SJSA1 (cell line): ENCODE measurements at regions not wholly inside any gene's neighbourhood (a gene's known extent, or its start where the extent isn't known, plus 50 kb on each side); places are given as distances from the start of the nearest gene placed in this dataset.

Experiments
- DNase-seq, 2 experiments: peaks; one replicate each; pipeline ENCODE4 v3.0.0-alpha.2; 2015 to 2020; ENCODE audit warnings: low spot score in 2 of 2, low read depth in 1 of 2
- H3K27ac ChIP-seq: fragments of 250-450 bp; sonication (Bioruptor Pico); 2 replicates; pipeline ENCODE4 v1.5.1; 2020; ENCODE audit warnings: mild to moderate bottlenecking, moderate library complexity
- H3K27me3 ChIP-seq: fragments of 250-450 bp; sonication (Bioruptor Pico); replicated peaks from 2 replicates; pipeline ENCODE4 v1.5.1; 2020; ENCODE audit warnings: mild to moderate bottlenecking, moderate library complexity
- H3K36me3 ChIP-seq: fragments of 250-450 bp; sonication (Bioruptor Pico); 2 replicates; pipeline ENCODE4 v1.5.1; 2020; ENCODE audit warnings: mild to moderate bottlenecking
- H3K4me1 ChIP-seq: fragments of 250-450 bp; sonication (Bioruptor Pico); replicated peaks from 2 replicates; pipeline ENCODE4 v1.6.1; 2021; ENCODE audit warnings: mild to moderate bottlenecking
- H3K4me3 ChIP-seq: fragments of 250-450 bp; sonication (Bioruptor Pico); 2 replicates; pipeline ENCODE4 v1.5.1; 2020; ENCODE audit warnings: mild to moderate bottlenecking
- H3K9me3 ChIP-seq: fragments of 250-450 bp; sonication (Bioruptor Pico); replicated peaks from 2 replicates; pipeline ENCODE4 v1.5.1; 2020; ENCODE audit warnings: mild to moderate bottlenecking

DNA sequence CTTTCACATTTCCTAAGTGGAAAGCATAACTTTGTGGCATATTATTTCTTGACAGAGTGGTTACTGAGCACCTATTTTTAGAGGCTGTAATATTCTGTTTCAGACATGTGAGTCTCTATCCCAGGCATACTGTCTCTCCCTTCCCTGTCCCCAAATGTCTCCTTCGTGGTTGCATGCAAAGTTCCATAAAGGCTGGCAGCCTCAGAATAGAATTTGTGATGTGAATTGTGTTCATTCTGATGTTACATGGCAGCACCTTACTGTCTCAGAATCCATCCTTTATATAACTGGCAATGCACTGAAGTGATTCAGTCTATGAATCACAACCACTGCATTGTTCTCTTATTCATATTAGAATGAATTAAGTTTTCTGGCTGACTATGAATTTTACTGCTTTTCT is 89.0 kb upstream of the SLC7A1 start:
- Histone ChIP-seq H3K4me3 (no peak overlapping the region), H3K9me3 (no peaks in the 10 kb centered on the region), H3K36me3 (no peaks in the 10 kb centered on the region), H3K4me1 (peaks cover 11% of the 10 kb centered on the region), H3K27me3 (no peaks in the 10 kb centered on the region), H3K27ac (no peak overlapping the region)
- no peak for DNase-seq

DNA sequence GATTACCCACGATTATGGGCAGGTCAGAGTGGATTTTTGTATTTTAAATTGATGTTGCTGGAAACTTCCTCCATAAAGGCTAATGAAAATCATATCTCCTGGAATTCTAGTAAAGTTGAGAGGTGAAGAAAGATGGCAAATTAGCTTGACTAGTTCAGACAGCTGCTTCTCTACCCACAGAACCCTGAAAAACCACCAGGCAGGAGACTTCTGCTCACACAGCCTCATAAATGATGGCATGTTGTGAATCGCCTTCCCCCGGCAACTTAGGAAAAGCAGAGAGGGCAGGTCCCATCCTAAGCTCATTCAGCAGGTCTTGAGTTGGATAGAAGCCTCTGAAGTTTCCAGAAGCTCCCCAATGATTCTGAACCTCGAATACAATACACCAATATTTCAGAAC is 87.6 kb upstream of the SLC7A1 start:
- DNase-seq, result no peak
- H3K36me3 ChIP-seq, result no peaks in the 10 kb centered on the region
- H3K27ac ChIP-seq, result no peak overlapping the region
- H3K27me3 ChIP-seq, result no peaks in the 10 kb centered on the region
- H3K4me3 ChIP-seq, result no peak overlapping the region
- no peaks in the 10 kb centered on the region for H3K9me3 ChIP-seq
- peaks cover 11% of the 10 kb centered on the region for H3K4me1 ChIP-seq

DNA sequence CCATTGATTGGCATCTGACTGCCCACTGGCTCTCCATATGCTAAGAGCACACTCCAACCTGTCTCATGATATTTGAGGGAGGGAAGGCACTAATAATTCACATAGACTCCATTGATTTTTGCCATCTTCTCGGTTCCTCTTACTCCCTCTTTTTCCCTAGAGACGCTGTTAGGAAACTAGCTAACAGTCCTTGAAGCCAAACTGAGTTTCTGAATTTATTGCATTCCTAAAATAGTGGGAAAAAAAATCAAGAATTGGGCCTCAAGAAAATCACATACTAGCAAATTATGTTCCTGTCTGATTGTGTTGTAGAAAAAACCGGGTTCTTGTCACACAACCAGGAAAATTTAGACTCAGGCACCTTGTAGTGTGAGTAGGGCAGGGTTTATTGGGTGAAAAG is 86.4 kb upstream of the SLC7A1 start:
- H3K27me3 ChIP-seq, result no peaks in the 10 kb centered on the region
- no peak overlapping the region for H3K4me3 ChIP-seq
- H3K27ac ChIP-seq, result no peak overlapping the region
- H3K4me1 ChIP-seq, result peaks cover 12% of the 10 kb centered on the region
- DNase-seq, result no peak
- no peaks in the 10 kb centered on the region for H3K9me3 ChIP-seq
- no peaks in the 10 kb centered on the region for H3K36me3 ChIP-seq

DNA sequence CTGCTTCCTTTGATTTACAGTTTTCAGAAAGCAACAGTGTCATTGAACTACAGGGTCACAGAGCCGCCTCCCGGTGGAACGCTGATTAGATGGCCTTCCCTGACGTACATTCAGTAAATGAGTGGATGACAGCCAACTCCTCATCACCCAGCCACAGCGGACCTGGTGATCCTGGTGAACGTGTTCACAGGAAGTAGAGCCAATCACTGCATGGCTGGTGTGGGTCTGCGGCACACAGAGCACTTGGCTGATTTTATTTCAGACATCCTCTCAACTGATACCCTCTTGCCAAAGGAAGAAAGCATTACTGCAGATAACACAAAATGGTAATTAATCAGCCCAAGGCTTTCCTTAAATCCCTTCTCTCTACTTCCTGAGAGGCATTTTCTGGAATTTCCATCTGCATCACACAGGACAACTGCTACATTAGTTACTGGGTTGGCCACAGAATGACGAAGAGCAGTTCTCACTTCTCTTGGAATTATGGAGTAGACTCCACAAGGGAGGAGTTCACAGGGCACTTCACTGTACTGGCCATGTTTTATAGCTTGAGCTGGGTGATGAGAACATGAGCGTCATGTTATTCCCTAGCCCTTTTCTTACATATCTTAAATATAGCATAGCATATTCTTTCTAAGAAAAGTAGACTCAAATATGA is 84.0 kb upstream of the SLC7A1 start:
- no peak for DNase-seq
- peaks cover 9% of the 10 kb centered on the region for H3K4me1 ChIP-seq
- no peaks in the 10 kb centered on the region for H3K9me3 ChIP-seq
- no peak overlapping the region for H3K4me3 ChIP-seq
- no peak overlapping the region for H3K27ac ChIP-seq
- no peaks in the 10 kb centered on the region for H3K27me3 ChIP-seq
- no peaks in the 10 kb centered on the region for H3K36me3 ChIP-seq

DNA sequence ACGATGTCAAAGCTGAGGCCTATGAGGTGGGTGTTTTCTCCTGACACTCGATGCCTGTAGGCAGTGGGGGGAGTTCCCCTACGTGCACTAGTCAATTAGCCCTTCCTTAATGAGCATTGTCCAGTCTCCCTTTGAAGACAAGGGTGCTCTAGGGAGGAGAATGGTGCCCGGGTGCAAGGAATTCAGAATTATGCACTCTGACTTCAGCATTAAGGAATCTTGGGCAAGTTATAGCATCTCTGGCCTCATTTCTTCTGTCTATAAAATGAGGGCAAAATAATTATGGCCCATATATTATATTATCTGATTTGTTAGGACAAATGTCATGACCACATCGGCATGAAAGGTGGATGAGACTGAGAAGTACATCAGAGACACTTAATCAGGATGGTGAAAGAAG is 82.1 kb upstream of the SLC7A1 start:
- no peaks in the 10 kb centered on the region for H3K36me3 ChIP-seq
- DNase-seq, result no peak
- no peak overlapping the region for H3K4me3 ChIP-seq
- peaks cover 6% of the 10 kb centered on the region for H3K4me1 ChIP-seq
- H3K9me3 ChIP-seq, result no peaks in the 10 kb centered on the region
- H3K27ac ChIP-seq, result no peak overlapping the region
- no peaks in the 10 kb centered on the region for H3K27me3 ChIP-seq

DNA sequence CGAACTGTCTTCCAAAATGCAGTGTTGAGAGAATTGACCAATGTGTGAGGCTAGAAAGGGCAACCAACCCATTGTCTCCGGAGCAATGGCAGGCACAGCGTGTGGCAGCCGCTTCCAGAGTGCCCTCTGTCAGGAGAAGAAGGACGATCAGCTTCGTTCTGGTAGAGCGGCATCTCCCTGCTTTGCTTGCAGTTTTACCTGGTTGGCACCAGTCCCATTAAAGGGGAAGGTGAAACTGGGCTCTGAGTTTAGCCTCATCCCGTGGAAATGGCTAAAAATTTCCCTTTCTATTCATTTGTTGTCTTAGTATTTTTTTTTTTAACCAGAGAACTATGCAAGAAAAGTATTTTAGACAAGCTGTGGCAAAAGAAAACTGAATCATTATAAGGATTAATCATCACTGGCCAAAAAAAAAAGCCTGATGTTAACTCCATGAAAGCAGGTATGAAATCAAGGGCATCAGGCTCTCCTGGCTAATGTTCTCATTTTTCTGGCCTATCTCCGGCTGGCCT is 81.5 kb upstream of the SLC7A1 start:
- H3K9me3 ChIP-seq, result no peaks in the 10 kb centered on the region
- no peak overlapping the region; the same call in 1 of the 2 replicates for H3K27ac ChIP-seq
- no peak overlapping the region for H3K4me3 ChIP-seq

DNA sequence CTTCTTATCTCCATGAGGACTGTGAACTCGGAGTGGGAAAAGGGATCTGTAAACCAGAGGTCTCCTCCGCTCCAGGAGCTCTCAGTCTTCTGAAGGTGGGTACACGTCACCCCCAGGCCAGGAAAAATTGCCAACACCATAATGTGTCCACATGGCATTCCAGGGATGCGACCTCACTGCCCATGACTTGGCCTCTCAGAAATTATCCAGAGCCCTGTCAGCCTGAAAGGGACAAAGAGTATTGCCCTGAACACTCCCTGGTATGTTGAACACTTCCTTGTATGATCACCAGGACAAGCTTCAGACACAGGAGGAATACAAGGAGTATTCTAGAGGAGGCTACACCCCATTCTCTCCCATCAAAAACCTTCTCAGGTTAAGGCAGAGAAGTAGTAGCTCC is 81.0 kb upstream of the SLC7A1 start:
- H3K36me3 ChIP-seq, result no peaks in the 10 kb centered on the region
- H3K27me3 ChIP-seq, result no peaks in the 10 kb centered on the region
- H3K27ac ChIP-seq, result no peak overlapping the region; the same call in 1 of the 2 replicates
- no peak overlapping the region for H3K4me3 ChIP-seq
- peaks cover 6% of the 10 kb centered on the region for H3K4me1 ChIP-seq
- H3K9me3 ChIP-seq, result no peaks in the 10 kb centered on the region
- DNase-seq, result peak; percentile 33 to 48

More for the DNA sequence above, 81.5 kb upstream of the SLC7A1 start:
- H3K27me3 ChIP-seq, result no peaks in the 10 kb centered on the region
- no peaks in the 10 kb centered on the region for H3K36me3 ChIP-seq
- no peak for DNase-seq
- H3K4me1 ChIP-seq, result peaks cover 6% of the 10 kb centered on the region

DNA sequence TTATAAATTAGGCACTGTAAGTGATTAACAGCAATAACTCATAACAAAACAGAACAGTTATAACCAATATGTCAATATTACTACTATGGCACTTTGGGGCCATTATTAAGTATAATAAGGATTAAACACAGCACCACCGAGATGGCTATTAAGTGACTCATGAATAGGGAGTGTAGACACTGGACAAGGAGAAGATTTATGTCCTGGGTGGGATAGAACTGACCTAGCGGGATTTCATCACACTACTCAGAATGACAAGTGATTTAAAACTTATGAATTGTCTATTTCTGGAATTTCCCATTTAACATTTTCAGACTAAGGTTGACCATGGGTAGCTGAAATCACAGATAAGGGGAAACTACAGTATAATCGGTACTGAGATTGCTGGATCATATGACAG is 79.0 kb upstream of the SLC7A1 start:
- Histone ChIP-seq H3K27ac (no peak overlapping the region), H3K36me3 (no peaks in the 10 kb centered on the region), H3K4me3 (no peak overlapping the region), H3K27me3 (no peaks in the 10 kb centered on the region), H3K4me1 (peaks cover 6% of the 10 kb centered on the region), H3K9me3 (no peaks in the 10 kb centered on the region)
- no peak for DNase-seq

DNA sequence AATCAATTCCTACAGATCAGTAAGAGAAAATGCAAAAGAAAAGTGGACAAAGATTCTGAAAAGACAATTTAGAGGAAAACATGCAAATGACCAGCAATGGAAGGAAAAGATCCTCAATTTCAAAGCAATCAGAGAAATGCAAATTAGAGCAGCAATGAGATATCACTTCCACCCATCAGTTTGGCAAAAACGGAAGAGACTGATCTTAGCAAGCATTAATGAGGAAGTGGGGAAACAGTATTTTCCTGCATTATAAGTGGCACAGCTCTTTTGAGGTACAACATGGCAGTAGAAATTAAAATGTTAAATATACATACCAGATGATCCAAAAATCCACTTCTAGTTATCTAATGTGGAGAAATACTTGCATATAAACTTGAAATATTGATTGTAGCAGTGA is 69.1 kb upstream of the SLC7A1 start:
- H3K27me3 ChIP-seq, result no peaks in the 10 kb centered on the region
- no peaks in the 10 kb centered on the region for H3K36me3 ChIP-seq
- H3K4me1 ChIP-seq, result no peaks in the 10 kb centered on the region
- no peak overlapping the region for H3K27ac ChIP-seq
- no peaks in the 10 kb centered on the region for H3K9me3 ChIP-seq
- DNase-seq, result no peak
- no peak overlapping the region for H3K4me3 ChIP-seq

DNA sequence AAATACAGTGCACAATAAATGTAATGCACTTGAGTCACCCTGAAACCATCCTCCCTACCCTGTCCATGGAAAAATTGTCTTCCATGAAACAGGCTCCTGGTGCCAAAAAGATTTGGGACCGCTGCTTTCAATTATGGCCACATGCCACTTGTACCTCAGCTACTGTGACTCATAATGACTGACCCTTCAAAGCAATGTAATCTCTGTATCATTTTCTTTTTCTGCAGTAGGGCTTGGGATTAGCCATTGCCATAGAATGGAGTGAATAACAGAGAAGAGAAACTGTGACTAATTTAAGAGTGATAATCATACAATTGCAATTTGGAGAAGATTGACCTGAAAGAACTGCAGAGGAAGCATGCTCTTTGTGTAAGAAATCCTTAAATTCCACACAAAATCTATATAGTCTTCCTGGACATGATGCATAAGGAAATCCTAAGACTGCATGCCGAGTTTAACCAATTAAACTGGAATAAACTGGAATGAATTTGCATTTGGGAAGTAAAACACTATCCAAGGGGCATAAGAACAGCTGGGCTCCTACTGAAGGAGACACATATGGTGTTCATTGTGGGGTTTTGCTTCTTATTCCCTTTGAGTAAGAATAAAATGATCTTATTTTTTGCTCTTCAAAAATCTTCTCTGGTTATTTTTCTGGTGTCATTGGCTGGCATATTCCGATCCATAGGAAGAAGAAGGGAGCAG is 59.5 kb upstream of the SLC7A1 start:
- DNase-seq, result peak; percentile 48 to 49
- peak overlapping the region; percentile 31; the same call in 1 of the 2 replicates for H3K27ac ChIP-seq
- no peaks in the 10 kb centered on the region for H3K9me3 ChIP-seq
- H3K27me3 ChIP-seq, result no peaks in the 10 kb centered on the region
- H3K4me1 ChIP-seq, result peaks cover 11% of the 10 kb centered on the region
- no peak overlapping the region for H3K4me3 ChIP-seq
- no peaks in the 10 kb centered on the region for H3K36me3 ChIP-seq

DNA sequence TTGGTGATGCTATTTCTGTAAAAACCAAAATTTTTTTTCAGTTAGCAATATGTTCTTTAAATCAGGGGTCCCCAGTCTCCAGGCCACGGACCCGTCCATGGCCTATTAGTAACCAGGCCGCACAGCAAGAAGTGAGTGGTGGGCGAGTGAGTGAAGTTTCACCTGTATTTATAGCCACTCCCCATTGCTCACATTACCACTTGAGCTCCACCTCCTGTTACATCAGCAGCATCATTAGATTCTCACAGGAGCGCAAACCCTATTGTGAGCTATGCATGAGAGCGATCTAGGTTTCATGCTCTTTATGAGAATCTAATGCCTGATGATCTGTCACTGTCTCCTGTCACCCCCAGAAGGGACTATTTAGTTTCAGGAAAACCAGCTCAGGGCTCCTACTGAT is 58.9 kb upstream of the SLC7A1 start:
- no peak for DNase-seq
- H3K4me1 ChIP-seq, result peaks cover 11% of the 10 kb centered on the region
- H3K27me3 ChIP-seq, result no peaks in the 10 kb centered on the region
- no peaks in the 10 kb centered on the region for H3K36me3 ChIP-seq
- H3K9me3 ChIP-seq, result no peaks in the 10 kb centered on the region
- no peak overlapping the region for H3K4me3 ChIP-seq
- H3K27ac ChIP-seq, result no peak overlapping the region

DNA sequence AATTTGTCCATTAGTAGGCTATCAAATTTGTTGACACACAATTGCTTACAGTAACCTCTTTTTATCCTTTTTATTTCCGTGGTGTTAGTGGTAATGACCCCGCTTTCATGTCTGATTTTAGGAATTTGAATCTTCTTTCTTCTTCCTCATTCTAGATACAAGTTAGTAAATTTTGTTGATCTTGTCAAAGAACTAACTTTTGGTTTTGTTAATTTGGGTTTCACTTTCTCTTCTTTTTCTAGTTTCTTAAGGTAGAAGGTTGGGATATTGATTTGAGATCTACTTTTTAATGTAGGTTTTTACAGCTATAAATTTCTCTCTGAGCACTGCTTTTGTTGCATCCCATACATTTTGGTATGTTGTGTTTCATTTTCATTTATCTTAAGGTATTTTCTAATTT is 53.3 kb upstream of the SLC7A1 start:
- no peak for DNase-seq
- no peaks in the 10 kb centered on the region for H3K9me3 ChIP-seq
- no peaks in the 10 kb centered on the region for H3K4me1 ChIP-seq
- H3K27me3 ChIP-seq, result no peaks in the 10 kb centered on the region
- no peak overlapping the region for H3K27ac ChIP-seq
- H3K36me3 ChIP-seq, result no peaks in the 10 kb centered on the region
- no peak overlapping the region for H3K4me3 ChIP-seq
